CD4-positive, alpha-beta memory T cell (primary cell): ENCODE measurements at regions not wholly inside any gene's neighbourhood (a gene's known extent, or its start where the extent isn't known, plus 50 kb on each side); places are given as distances from the start of the nearest gene placed in this dataset.
"Not testable (repeated sequence)": the region's sequence is repeated elsewhere in the genome, so short reads cannot be mapped to it uniquely, and the experiment has no call there.

ENCODE experiments used
- CTCF ChIA-PET: fragments of 350-600 bp; sonication (Branson Sonifier 250); formaldehyde crosslinking; loops from one replicate; lab custom pipeline; 2021; ENCODE audit warnings: inconsistent platforms; ENCODE audit not compliant: partially characterized antibody; lab: Charles Lee
- POLR2A ChIA-PET: fragments of 350-600 bp; sonication (Branson Sonifier 250); formaldehyde crosslinking; loops from one replicate; lab custom pipeline; 2021; ENCODE audit not compliant: partially characterized antibody; lab: Charles Lee
- DNase-seq, 5 donors: peaks; one replicate each; pipeline versions ENCODE4 v3.0.0 to v3.0.0-alpha.2; 2020 to 2022; ENCODE audit warnings: mixed read lengths in 1 of 5
- H3K27ac ChIP-seq: one replicate; pipeline ENCODE4 v1.7.0; 2013; ENCODE audit warnings: low read depth, low read length
- H3K27me3 ChIP-seq: 2 replicates; pipeline ENCODE4 v1.7.0; 2013; ENCODE audit warnings: mild to moderate bottlenecking, low read length, moderate library complexity; ENCODE audit not compliant: insufficient read depth
- H3K36me3 ChIP-seq: 2 replicates; pipeline ENCODE4 v1.7.0; 2013; ENCODE audit warnings: mild to moderate bottlenecking, low read length, moderate library complexity; ENCODE audit not compliant: insufficient read depth
- H3K4me1 ChIP-seq: 2 replicates; pipeline ENCODE4 v1.7.0; 2013; ENCODE audit warnings: mild to moderate bottlenecking, low read length, moderate library complexity; ENCODE audit not compliant: insufficient read depth
- H3K4me3 ChIP-seq, 2 donors: one replicate each; pipeline ENCODE4 v1.7.0; 2013; ENCODE audit warnings: low read length in 2 of 2, mild to moderate bottlenecking in 1 of 2
- H3K9me3 ChIP-seq, 2 donors: one replicate each; pipeline ENCODE4 v1.7.0; 2013; ENCODE audit warnings: low read length in 2 of 2, control low read depth in 1 of 2; ENCODE audit not compliant: control insufficient read depth in 1 of 2
- H3K27ac Mint-ChIP-seq, 7 donors: one replicate each; pipeline ENCODE4 v1.8.0; 2020 to 2021; ENCODE audit warnings: mixed read lengths in 7 of 7, mild to moderate bottlenecking in 6 of 7, inconsistent platforms in 3 of 7, moderate library complexity in 3 of 7
- H3K27me3 Mint-ChIP-seq, 2 donors: one replicate each; pipeline ENCODE4 v1.8.0; 2020 to 2021; ENCODE audit warnings: mixed read lengths in 2 of 2
- H3K36me3 Mint-ChIP-seq, 2 donors: one replicate each; pipeline ENCODE4 v1.8.0; 2020 to 2021; ENCODE audit warnings: mixed read lengths in 2 of 2, inconsistent platforms in 1 of 2, mild to moderate bottlenecking in 1 of 2
- H3K4me1 Mint-ChIP-seq, 4 donors: one replicate each; pipeline ENCODE4 v1.8.0; 2020 to 2021; ENCODE audit warnings: mixed read lengths in 4 of 4, mild to moderate bottlenecking in 1 of 4
- H3K4me3 Mint-ChIP-seq, 8 donors: one replicate each; pipeline ENCODE4 v1.8.0; 2020 to 2021; ENCODE audit warnings: mixed read lengths in 8 of 8, mild to moderate bottlenecking in 7 of 8, moderate library complexity in 6 of 8, inconsistent platforms in 3 of 8
- H3K9me3 Mint-ChIP-seq, 8 donors: one replicate each; pipeline ENCODE4 v1.8.0; 2020 to 2021; ENCODE audit warnings: mixed read lengths in 8 of 8, mild to moderate bottlenecking in 5 of 8, inconsistent platforms in 3 of 8, moderate library complexity in 1 of 8
- intact Hi-C: fragments of 100-400 bp; cut with micrococcal nuclease; formaldehyde crosslinking; loops from one replicate; pipeline ENCODE4 v1.15.1; 2023

GRCh38 chr20:25898663-25899062, 202.0 kb upstream of the ZNF337 start:
- H3K9me3 ChIP-seq, H3K4me3 ChIP-seq, H3K9me3 Mint-ChIP-seq, H3K27me3 ChIP-seq, POLR2A ChIA-PET, H3K27ac Mint-ChIP-seq, H3K4me1 ChIP-seq, H3K27ac ChIP-seq, H3K4me3 Mint-ChIP-seq, intact Hi-C loops, H3K36me3 Mint-ChIP-seq, H3K27me3 Mint-ChIP-seq, CTCF ChIA-PET, H3K36me3 ChIP-seq, H3K4me1 Mint-ChIP-seq: not testable (repeated sequence)
- DNase-seq, result peak in 1 of 5 donors; percentile 31

DNA sequence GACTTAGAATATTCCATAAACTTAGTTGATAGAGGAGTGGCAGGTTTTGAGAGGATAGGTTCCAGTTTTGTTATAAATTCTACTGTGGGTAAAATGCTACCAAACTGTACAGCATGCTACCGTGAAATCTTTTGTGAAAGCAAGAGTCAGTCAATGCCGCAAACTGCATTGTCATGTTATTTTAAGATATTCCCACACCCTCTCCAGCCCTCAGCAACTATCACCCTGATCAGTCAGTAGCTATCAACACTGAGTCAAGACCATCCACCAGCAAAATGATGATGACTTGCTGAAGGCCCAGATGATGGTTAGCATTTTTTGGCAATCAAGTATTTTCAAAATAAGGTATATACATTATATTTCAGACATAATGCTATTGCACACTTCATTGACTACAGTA, 182.4 kb upstream of the ZNF337 start:
- intact Hi-C loops, H3K4me1 Mint-ChIP-seq, H3K9me3 ChIP-seq, H3K9me3 Mint-ChIP-seq, H3K27me3 ChIP-seq, H3K4me3 Mint-ChIP-seq, H3K4me3 ChIP-seq, CTCF ChIA-PET, H3K27me3 Mint-ChIP-seq, H3K36me3 Mint-ChIP-seq, H3K27ac Mint-ChIP-seq, DNase-seq, H3K4me1 ChIP-seq, POLR2A ChIA-PET, H3K27ac ChIP-seq, H3K36me3 ChIP-seq: not testable (repeated sequence)

DNA sequence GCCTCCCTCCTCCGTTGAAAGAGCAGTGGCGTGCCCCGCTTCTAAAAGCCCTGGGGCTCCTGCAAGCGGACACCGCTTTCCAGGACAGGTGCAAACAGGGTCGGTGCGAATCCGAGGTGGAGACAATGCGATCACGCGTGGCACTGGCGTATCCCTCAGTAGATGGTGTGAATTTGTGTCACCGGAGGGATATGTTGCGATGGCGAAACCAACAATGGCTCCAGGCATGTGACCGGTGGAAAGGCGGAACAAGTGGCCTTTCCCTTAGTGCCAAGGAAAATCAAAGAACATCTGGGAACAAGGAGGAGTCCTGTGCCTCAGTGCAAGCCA, 172.0 kb upstream of the ZNF337 start:
- H3K27ac ChIP-seq, H3K36me3 Mint-ChIP-seq, H3K27ac Mint-ChIP-seq, H3K9me3 Mint-ChIP-seq, H3K9me3 ChIP-seq, POLR2A ChIA-PET, H3K36me3 ChIP-seq, CTCF ChIA-PET, H3K27me3 ChIP-seq, DNase-seq: not testable (repeated sequence)
- peak overlapping the region in 6 of 8 donors; percentile 24 to 69 (median 61) for H3K4me3 Mint-ChIP-seq
- Histone ChIP-seq H3K4me3 (peak overlapping the region in 1 of 2 donors; percentile 14), H3K4me1 (peaks cover 13% of the 10 kb centered on the region)
- H3K27me3 Mint-ChIP-seq, result peaks cover 24 to 35% of the 10 kb centered on the region in 2 donors
- peaks cover 7 to 35% (median 22%) of the 10 kb centered on the region in 4 donors for H3K4me1 Mint-ChIP-seq
- intact Hi-C loops, result loop anchor here (5.0 kb wide), 1 partner anchor 476 kb away; the partner anchor contains the start of gene ABHD12

- peaks cover 15% of the 10 kb centered on the region for H3K4me1 ChIP-seq
- CTCF ChIA-PET, result no interaction called here
- H3K4me3 Mint-ChIP-seq, result peak overlapping the region; percentile 24 to 86 (median 61)
Observed at GRCh38 chr20:25867776-25868649, 171.4 kb upstream of the ZNF337 start.

GRCh38 chr20:25867015-25867775, 170.5 kb upstream of the ZNF337 start:
- peak overlapping the region in 2 of 7 donors; percentile 41 to 77 for H3K27ac Mint-ChIP-seq
- not testable (repeated sequence) for H3K27me3 ChIP-seq, H3K4me3 ChIP-seq

More at GRCh38 chr20:25867776-25868649, 171.4 kb upstream of the ZNF337 start:
- peak overlapping the region in 1 of 2 donors; percentile 14 for H3K4me3 ChIP-seq
- no peaks in the 10 kb centered on the region for H3K36me3 ChIP-seq
- peaks cover 0 to 5% (median 0%) of the 10 kb centered on the region in 8 donors for H3K9me3 Mint-ChIP-seq
- no peaks in the 10 kb centered on the region for H3K36me3 Mint-ChIP-seq
- H3K27me3 ChIP-seq, result no peaks in the 10 kb centered on the region
- POLR2A ChIA-PET, result no interaction called here
- peaks cover 26 to 35% of the 10 kb centered on the region in 2 donors for H3K27me3 Mint-ChIP-seq
- H3K4me1 Mint-ChIP-seq, result peaks cover 9 to 41% (median 25%) of the 10 kb centered on the region in 4 donors
- H3K9me3 ChIP-seq, result no peaks in the 10 kb centered on the region
- DNase-seq, result peak; percentile 57 to 77 (median 72)
- H3K27ac ChIP-seq, result no peak overlapping the region
- peak overlapping the region in 4 of 7 donors; percentile 15 to 77 (median 52) for H3K27ac Mint-ChIP-seq
- intact Hi-C loops, result loop anchor here (5.0 kb wide), 1 partner anchor 476 kb away; the partner anchor contains the start of gene ABHD12

GRCh38 chr20:25865715-25866656, 169.3 kb upstream of the ZNF337 start:
- Histone ChIP-seq H3K36me3 (no peaks in the 10 kb centered on the region), H3K9me3 (no peaks in the 10 kb centered on the region), H3K27ac (no peak overlapping the region), H3K27me3 (peaks cover 4% of the 10 kb centered on the region), H3K4me3 (peak overlapping the region in 1 of 2 donors; percentile 24), H3K4me1 (peaks cover 35% of the 10 kb centered on the region)
- Mint-ChIP-seq H3K4me3 (peak overlapping the region; percentile 25 to 86 (median 64)), H3K36me3 (no peaks in the 10 kb centered on the region), H3K27me3 (peaks cover 37 to 46% of the 10 kb centered on the region in 2 donors), H3K4me1 (peaks cover 18 to 58% (median 39%) of the 10 kb centered on the region in 4 donors), H3K27ac (peak overlapping the region in 3 of 7 donors; percentile 46 to 71 (median 52)), H3K9me3 (peaks cover 0 to 9% (median 0%) of the 10 kb centered on the region in 8 donors)
- POLR2A ChIA-PET, result no interaction called here
- intact Hi-C loops, result loop anchor here (1.0 to 5.0 kb wide), 3 partner anchors 12 to 474 kb away; partner anchors contain the start of genes ABHD12 and ZNF337
- CTCF ChIA-PET, result no interaction called here
- DNase-seq, result peak; percentile 67 to 79 (median 75)

More at GRCh38 chr20:25867015-25867775, 170.5 kb upstream of the ZNF337 start:
- CTCF ChIA-PET, H3K36me3 ChIP-seq, POLR2A ChIA-PET, H3K9me3 Mint-ChIP-seq, H3K9me3 ChIP-seq, H3K36me3 Mint-ChIP-seq, H3K27ac ChIP-seq, DNase-seq: not testable (repeated sequence)
- Mint-ChIP-seq H3K4me1 (peaks cover 14 to 49% (median 32%) of the 10 kb centered on the region in 4 donors), H3K27me3 (peaks cover 31 to 40% of the 10 kb centered on the region in 2 donors), H3K4me3 (peak overlapping the region in 7 of 8 donors; percentile 14 to 86 (median 61))
- H3K4me1 ChIP-seq, result peaks cover 23% of the 10 kb centered on the region
- intact Hi-C loops, result loop anchor here (5.0 kb wide), 1 partner anchor 475 kb away; the partner anchor contains the start of gene ABHD12
